ENCODE measurements at regions not wholly inside any gene's neighbourhood (a gene's known extent, or its start where the extent isn't known, plus 50 kb on each side); places are given as distances from the start of the nearest gene placed in this dataset.

GRCh38 chr2:118231759-118232158, 143.5 kb downstream of the INSIG2 start:
- Histone ChIP-seq H3K9ac (ENCODE audit: low read length) (no peak overlapping the region), H4K20me1 (ENCODE audit: insufficient read depth) (no peaks in the 10 kb centered on the region), H2AFZ (ENCODE audit: low read depth, low read length) (no peak overlapping the region), H3K79me2 (replicated peaks; ENCODE audit: insufficient read depth, low read length) (no peaks in the 10 kb centered on the region), H3K9me3 (ENCODE audit: low read length) (no peaks in the 10 kb centered on the region), H3K4me2 (ENCODE audit: low read length) (no peak overlapping the region), H3K9me2 (ENCODE audit: insufficient read depth, low read length) (no peaks in the 10 kb centered on the region), H3K4me3 (ENCODE audit: low read length) (no peak overlapping the region), H3F3A (ENCODE audit: insufficient read depth, low read length, poor library complexity, severe bottlenecking) (no peaks in the 10 kb centered on the region), H3K36me3 (ENCODE audit: insufficient read depth, low read length) (no peaks in the 10 kb centered on the region), H3K27me3 (ENCODE audit: insufficient read depth, low read depth, low read length) (peaks cover 10% of the 10 kb centered on the region), H3K27ac (ENCODE audit: low read length) (no peak overlapping the region)
- no peak for TF ChIP-seq RAD21 (conservative IDR thresholded peaks at IDR 0.05)
- TF ChIP-seq SMC3 (conservative IDR thresholded peaks at IDR 0.05; ENCODE audit: poor library complexity): no peak
- TF ChIP-seq EP300 (conservative IDR thresholded peaks at IDR 0.05; ENCODE audit: poor library complexity, severe bottlenecking): no peak
- no peak for TF ChIP-seq CTCF (IDR thresholded peaks at IDR 0.05; ENCODE audit: poor library complexity, severe bottlenecking)
- TF ChIP-seq EZH2 (IDR thresholded peaks at IDR 0.05; ENCODE audit: borderline replicate concordance, insufficient read depth, low read length, poor library complexity, severe bottlenecking): no peak
- TF ChIP-seq MXI1 (conservative IDR thresholded peaks at IDR 0.05; ENCODE audit: poor library complexity, severe bottlenecking): no peak
- TF ChIP-seq TAF1 (IDR thresholded peaks at IDR 0.05; ENCODE audit: low read depth): no peak
- no peak for TF ChIP-seq POLR2AphosphoS5 (IDR thresholded peaks at IDR 0.05)
- TF ChIP-seq REST (IDR thresholded peaks at IDR 0.05; ENCODE audit: borderline replicate concordance): no peak

GRCh38 chr2:118227698-118228508, 139.6 kb downstream of the INSIG2 start:
- Histone ChIP-seq H3K9me2 (ENCODE audit: insufficient read depth, low read length) (no peaks in the 10 kb centered on the region), H3K4me3 (ENCODE audit: low read length) (no peak overlapping the region), H3K79me2 (replicated peaks; ENCODE audit: insufficient read depth, low read length) (no peaks in the 10 kb centered on the region), H3K36me3 (ENCODE audit: insufficient read depth, low read length) (no peaks in the 10 kb centered on the region), H3K27me3 (ENCODE audit: insufficient read depth, low read depth, low read length) (peaks cover 48% of the 10 kb centered on the region), H3K9me3 (ENCODE audit: low read length) (no peaks in the 10 kb centered on the region), H3K9ac (ENCODE audit: low read length) (no peak overlapping the region), H3F3A (ENCODE audit: insufficient read depth, low read length, poor library complexity, severe bottlenecking) (no peaks in the 10 kb centered on the region), H2AFZ (ENCODE audit: low read depth, low read length) (no peak overlapping the region), H4K20me1 (ENCODE audit: insufficient read depth) (no peaks in the 10 kb centered on the region), H3K27ac (ENCODE audit: low read length) (no peak overlapping the region), H3K4me2 (ENCODE audit: low read length) (no peak overlapping the region)
- no peak for TF ChIP-seq EP300 (conservative IDR thresholded peaks at IDR 0.05; ENCODE audit: poor library complexity, severe bottlenecking)
- TF ChIP-seq TAF1 (IDR thresholded peaks at IDR 0.05; ENCODE audit: low read depth): no peak
- TF ChIP-seq SMC3 (conservative IDR thresholded peaks at IDR 0.05; ENCODE audit: poor library complexity): no peak
- TF ChIP-seq EZH2 (IDR thresholded peaks at IDR 0.05; ENCODE audit: borderline replicate concordance, insufficient read depth, low read length, poor library complexity, severe bottlenecking): no peak
- TF ChIP-seq REST (IDR thresholded peaks at IDR 0.05; ENCODE audit: borderline replicate concordance): no peak
- TF ChIP-seq POLR2AphosphoS5 (IDR thresholded peaks at IDR 0.05): no peak
- no peak for TF ChIP-seq MXI1 (conservative IDR thresholded peaks at IDR 0.05; ENCODE audit: poor library complexity, severe bottlenecking)
- no peak for TF ChIP-seq RAD21 (conservative IDR thresholded peaks at IDR 0.05)
- TF ChIP-seq CTCF (IDR thresholded peaks at IDR 0.05; ENCODE audit: poor library complexity, severe bottlenecking): no peak
